ENCODE measurements at regions not wholly inside any gene's neighbourhood (a gene's known extent, or its start where the extent isn't known, plus 50 kb on each side); places are given as distances from the start of the nearest gene placed in this dataset.

- TF ChIP-seq CTCF (IDR thresholded peaks at IDR 0.05; ENCODE audit: low read length) (no peak), EZH2 (IDR thresholded peaks at IDR 0.05; ENCODE audit: borderline replicate concordance, low read length) (no peak)
These were observed 519.8 kb upstream of the TMPO start for GRCh38 chr12:97995559-97995958.
